ENCODE measurements at regions not wholly inside any gene's neighbourhood (a gene's known extent, or its start where the extent isn't known, plus 50 kb on each side); places are given as distances from the start of the nearest gene placed in this dataset.
"Not testable (repeated sequence)": the region's sequence is repeated elsewhere in the genome, so short reads cannot be mapped to it uniquely, and the experiment has no call there.

DNA sequence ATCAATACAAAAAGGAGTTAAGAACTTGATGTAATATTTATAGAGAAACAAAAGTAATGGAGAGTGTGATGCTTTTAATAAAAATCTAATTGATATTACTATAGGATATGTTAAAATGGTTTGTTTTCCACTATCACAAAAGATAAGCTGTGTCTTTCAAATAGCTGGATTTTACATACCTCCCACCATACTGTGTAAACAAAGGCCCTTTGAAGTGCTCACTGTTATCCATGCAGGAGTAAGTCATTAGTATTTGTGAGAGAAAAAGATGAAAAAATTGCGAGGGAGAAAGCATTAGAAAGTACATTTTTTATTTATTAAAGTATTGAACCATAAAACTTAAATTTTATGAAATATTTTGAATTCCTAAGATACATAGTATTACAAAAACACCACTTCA is 733.0 kb downstream of the GRIK2 start:
- DNase-seq: no peak

DNA sequence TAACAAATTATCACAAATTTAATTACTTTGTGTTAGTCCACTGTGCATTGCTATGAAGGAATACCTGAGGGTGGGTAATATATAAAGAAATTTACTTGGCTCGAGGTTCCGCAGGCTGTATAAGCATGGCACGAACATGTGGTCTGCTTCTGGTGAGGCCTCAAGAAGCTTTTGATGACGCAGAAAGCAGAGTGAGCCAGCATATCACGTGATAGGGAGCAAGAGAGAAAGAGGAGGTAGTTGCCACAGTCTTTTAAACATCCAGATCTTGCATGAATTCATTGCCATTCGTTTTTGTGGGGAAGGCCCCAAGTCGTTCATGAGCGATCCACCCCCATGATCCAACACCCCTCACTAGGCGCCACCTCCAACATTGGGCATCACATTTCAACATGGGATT is 733.7 kb downstream of the GRIK2 start:
- DNase-seq: no peak

DNA sequence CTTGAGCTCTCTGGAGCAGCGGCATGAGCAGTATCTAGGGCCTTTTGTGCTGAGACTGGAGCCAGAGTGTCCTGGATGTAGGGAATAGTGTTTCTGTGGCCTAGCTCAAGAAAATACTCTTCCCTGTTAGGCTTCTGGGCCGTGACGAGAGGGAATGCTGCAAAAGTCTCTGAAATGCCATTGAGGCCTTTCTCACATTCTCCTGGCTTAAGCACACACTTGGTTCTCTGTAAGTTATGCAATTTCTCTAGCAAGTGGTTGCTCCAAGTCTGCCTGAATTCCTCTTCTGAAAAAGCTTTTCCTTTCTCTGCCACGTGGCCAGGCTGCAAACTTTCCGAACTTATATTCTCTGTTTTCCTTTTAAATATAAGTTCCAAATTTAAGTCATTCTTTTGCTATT is 744.4 kb downstream of the GRIK2 start:
- DNase-seq: no peak

DNA sequence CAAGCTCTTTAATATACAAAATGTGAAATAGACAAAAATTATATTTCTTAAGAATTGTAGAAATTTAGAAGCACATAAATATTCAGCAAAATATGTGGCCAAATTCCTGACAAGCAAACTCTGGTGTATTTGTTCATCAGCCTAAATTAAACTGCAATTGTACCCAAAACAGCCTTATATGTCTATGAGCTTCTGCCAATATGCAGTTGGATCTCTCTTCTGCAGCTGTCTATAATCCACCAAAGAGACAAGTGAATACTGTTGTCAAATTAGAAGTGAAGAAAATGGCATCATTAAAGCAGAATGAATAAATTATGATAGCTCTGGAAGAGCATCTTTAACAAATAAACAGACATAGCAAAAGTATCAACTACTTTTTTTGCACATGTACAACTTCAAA is 755.7 kb downstream of the GRIK2 start:
- no peak for DNase-seq

DNA sequence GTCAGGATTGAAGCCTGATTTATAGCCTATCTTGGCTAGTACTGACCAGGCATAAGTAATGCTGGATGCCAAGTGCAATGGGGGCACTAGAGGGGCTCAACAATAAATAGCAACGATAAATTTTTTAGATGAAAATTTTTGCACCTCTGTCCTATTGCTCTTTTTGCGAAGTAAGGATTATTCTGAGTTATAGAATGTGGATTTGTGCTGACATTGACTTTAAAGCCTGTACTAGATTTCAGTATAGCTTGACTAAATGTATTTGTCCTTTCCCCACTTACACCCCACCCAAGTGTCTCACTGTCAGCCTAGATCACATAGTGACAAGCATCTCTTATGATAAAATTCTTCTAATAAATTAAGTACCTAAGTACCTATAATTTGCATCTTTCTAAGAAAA is 757.0 kb downstream of the GRIK2 start:
- DNase-seq: no peak

DNA sequence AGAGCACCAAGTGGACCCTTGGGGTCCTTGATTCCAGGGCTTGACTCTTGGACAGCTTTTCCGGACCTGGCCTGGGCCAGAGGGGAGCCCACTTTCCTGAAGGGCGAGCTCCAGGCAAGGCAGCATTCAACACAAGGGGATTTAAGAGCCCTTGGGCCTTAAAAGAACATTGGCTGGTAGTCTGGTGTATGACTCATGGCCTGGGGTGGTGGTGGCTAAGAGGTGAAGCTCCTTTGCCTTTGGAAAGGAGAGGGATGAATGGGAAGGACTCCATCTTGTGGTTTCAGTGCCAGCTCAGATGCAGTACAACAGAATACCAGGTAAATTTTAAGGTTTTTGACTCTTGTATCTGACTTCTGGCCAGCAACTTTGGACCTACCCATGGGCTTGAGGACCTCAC is 760.7 kb downstream of the GRIK2 start:
- DNase-seq: no peak

DNA sequence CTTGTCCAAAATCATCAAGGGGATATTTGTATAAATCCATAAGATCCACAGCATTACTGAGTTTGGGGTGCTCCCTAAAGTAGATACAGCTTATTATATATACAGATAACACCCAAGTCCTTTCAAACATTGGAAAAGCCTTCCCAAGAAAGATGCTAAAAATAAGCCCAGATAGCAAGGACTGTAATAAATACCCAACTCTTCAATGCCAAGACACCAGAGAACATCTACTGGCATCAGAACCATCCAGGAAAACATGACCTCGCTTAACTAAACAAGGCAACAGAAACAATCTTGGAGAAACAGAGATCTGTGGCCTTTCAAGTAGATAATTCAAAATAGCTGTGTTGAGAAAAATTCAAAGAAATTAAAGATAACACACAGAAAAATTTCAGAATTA is 761.4 kb downstream of the GRIK2 start:
- no peak for DNase-seq

DNA sequence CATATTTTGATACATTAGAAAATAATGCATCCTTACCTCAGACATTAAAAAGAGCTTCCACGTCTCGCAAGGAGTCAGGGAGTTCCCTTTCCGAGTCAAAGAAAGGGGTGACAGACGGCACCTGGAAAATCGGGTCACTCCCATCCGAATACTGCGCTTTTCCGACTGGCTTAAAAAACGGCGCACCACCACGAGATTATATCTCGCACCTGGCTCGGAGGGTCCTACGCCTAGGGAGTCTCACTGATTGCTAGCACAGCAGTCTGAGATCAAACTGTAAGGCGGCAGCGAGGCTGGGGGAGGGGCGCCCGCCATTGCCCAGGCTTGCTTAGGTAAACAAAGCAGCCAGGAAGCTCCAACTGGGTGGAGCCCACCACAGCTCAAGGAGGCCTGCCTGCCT is 776.3 kb downstream of the GRIK2 start:
- DNase-seq: not testable (repeated sequence)

DNA sequence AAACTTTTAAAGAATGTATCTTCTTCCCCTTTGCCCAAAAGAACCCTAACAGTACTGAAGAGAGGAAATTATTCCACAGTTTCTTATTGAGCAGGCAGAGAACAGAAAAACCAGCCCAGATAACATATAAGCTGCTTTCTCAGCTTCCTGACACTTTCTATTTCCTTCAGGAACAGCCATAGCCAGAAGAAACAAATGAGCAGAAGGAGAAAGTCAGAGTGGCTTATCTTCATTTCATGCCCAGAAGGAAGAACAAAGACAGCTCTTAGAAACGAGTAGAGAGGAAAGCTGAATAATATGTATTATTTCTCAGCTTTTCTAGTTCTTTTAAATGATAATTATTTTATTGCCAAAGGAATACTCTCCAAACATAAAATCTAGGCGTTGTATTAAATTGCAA is 793.7 kb downstream of the GRIK2 start:
- DNase-seq: no peak

DNA sequence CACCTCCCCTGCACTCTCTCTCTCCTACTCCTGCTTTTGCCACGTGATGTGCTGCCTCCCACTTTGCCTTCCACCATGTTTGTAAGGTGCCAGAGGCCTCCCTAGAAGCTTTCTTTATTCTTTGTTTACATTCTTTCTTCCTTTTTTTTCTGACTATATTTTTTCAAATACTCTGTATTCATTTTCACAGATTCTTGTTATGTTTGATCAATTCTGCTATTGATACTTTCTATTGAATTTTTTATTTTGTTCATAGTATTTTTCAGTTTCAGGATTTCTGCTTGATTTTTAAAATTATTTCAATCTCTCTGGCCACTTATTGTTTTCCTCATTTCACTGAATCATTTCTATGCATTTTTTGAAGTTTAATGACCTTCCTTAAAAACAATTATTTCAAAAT is 801.8 kb downstream of the GRIK2 start:
- DNase-seq: no peak

DNA sequence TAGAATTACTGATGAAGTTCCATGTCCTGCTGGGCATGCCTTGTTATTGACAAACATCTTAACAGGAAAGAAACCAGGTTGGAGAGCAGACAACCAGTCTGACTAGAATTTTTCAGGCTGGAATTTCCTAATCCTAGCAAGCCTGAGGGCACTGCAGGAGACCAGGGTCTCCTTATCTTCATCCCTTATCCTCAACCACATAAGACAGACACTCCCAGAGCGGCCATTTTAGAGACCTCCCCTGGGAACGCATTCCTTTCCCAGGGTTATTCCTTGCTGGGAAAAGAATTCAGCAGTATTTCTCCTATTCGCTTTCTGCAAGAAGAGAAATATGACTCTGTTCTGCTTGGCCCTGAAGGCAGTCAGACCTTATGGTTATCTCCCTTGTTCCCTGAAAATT is 803.7 kb downstream of the GRIK2 start:
- peak; percentile 1 for DNase-seq

DNA sequence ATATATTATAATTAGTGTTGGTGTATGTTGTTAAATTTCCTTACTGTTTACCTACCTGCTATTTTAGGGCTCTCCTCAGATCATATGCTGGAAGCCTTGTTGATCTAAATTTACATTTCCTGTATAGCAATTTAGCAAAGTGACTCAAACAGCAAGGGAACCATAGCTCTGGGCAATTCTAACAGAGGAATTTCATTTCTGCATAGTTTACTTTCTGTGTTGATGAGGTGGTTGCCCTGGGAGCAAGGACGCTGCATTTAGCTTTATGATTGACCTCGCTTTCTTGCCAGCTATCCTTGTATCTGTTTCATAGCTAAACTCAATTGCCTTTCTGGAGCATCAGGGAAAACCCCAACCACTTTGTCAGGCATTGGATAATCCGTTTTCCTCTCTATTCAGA is 810.8 kb downstream of the GRIK2 start:
- no peak for DNase-seq

DNA sequence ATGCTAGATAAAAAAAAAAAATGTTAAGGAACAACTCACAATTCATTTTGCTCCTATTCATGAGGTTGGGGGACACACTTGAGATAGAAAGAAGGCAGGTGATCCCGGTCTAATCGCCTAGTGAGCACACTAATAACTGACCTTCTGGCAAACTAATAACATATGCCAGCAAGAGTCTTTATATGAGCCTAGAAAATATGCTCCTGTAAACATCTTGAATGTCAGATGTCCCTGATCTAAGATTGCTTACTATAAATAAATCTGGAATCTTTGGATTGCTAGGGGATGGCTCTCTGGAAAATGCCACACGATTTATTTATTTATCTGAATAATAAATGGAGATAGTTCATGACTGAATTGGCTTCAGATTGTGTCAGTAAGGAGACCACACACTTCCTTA is 821.9 kb downstream of the GRIK2 start:
- no peak for DNase-seq

DNA sequence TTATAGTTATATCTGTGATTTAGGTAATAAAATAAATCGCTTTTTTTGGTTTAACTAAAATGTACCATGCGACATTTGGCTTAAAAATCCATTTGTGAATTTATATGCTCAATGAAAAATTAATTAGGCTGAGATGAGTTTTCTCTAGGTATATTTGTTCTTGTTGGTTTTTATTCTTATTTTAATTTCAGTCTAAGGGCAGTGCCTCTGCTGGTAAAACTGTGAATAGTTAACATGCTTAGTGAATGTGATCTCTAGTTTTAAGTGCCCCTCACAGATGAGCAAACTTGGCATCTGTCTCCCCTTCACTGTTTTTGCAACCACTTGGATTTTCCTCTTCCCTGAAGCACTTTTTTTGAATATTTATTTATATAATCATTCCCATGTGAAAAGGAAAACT is 822.7 kb downstream of the GRIK2 start:
- DNase-seq: no peak

DNA sequence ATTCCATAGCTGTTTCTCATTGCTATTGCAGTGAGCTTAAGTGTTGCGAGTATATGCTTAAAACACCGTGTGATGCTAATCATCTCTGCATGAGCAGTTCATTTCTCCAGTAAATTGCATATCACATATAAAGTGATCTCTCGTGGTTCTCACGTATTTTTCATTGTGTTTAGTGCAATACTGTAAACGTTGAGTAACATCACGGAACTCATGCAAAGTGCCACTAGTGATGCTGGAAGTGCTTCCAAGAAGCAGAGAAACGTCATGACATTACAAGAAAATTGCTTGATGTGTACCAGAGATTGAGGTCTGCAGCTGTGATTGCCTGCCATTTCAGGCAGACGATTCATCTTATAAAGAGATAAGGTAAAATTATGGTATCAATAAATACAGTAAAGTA is 830.4 kb downstream of the GRIK2 start:
- DNase-seq: no peak

DNA sequence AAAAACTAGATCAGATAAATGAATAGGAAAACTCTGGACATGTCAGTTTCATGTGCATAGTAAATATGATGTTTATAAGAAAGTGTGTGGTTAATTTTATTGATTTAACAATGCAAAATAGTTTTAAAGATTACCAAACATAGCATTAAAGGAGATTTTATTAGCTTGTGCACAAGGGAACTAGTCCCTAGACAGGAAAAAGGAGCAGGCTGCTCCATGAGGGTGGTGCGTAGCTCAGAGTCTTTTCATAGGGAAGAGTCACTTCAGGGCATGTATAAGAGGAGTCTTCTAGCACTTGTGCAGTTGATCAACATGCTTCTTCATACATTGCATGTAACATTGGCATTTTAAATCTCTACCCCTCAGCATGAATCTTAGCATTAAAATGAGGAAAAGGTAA is 835.8 kb downstream of the GRIK2 start:
- no peak for DNase-seq

Measured in CD4-positive, alpha-beta T cell treated with Interleukin-4 for 4 hours (primary cell).